Dedifferentiated amniotic fluid mesenchymal stem cell (primary cell): ENCODE measurements at regions not wholly inside any gene's neighbourhood (a gene's known extent, or its start where the extent isn't known, plus 50 kb on each side); places are given as distances from the start of the nearest gene placed in this dataset.

Experiments used
- DNase-seq: peaks from one replicate; pipeline ENCODE4 v3.0.0-alpha.2; 2016; ENCODE audit errors: extremely low spot score

- DNase-seq: no peak
Measured at GRCh38 chr18:33817096-33817495, 239.1 kb downstream of the ASXL3 start.

GRCh38 chr18:33814546-33814945 lies 236.5 kb downstream of the ASXL3 start:
- no peak for DNase-seq

- DNase-seq: no peak
Measured at GRCh38 chr18:33812186-33812585, 234.2 kb downstream of the ASXL3 start.

- DNase-seq: no peak
Measured at GRCh38 chr18:33805592-33805991, 227.6 kb downstream of the ASXL3 start.

- DNase-seq: peak; percentile 42
Measured at GRCh38 chr18:33804258-33804657, 226.2 kb downstream of the ASXL3 start.

GRCh38 chr18:33803636-33804035 lies 225.6 kb downstream of the ASXL3 start:
- DNase-seq: peak; percentile 36

- no peak for DNase-seq
Measured at GRCh38 chr18:33802955-33803354, 224.9 kb downstream of the ASXL3 start.
